ENCODE measurements at regions not wholly inside any gene's neighbourhood (a gene's known extent, or its start where the extent isn't known, plus 50 kb on each side); places are given as distances from the start of the nearest gene placed in this dataset.
A peak's percentile ranks its signal among the peaks of the same experiment; 100 is the strongest.
"Not testable (repeated sequence)": the region's sequence is repeated elsewhere in the genome, so short reads cannot be mapped to it uniquely, and the experiment has no call there.

GRCh38 chr2:166643980-166644379 is 149.9 kb upstream of the SCN7A start:
- DNase-seq (ENCODE audit: low read depth, low spot score), result no peak

GRCh38 chr2:166641516-166641915 is 147.5 kb upstream of the SCN7A start:
- DNase-seq (ENCODE audit: low read depth, low spot score), result not testable (repeated sequence)

- no peak for DNase-seq (ENCODE audit: low read depth, low spot score)
Observed at GRCh38 chr2:166637051-166637450, 143.0 kb upstream of the SCN7A start.

GRCh38 chr2:166634706-166635105 is 140.7 kb upstream of the SCN7A start:
- DNase-seq (ENCODE audit: low read depth, low spot score), result no peak

- DNase-seq (ENCODE audit: low read depth, low spot score), result peak; percentile 98
Observed at GRCh38 chr2:166632616-166633015, 138.6 kb upstream of the SCN7A start.

- DNase-seq (ENCODE audit: low read depth, low spot score), result no peak
Observed at GRCh38 chr2:166628478-166629136, 134.6 kb upstream of the SCN7A start.

- DNase-seq (ENCODE audit: low read depth, low spot score), result no peak
Observed at GRCh38 chr2:166627893-166628292, 133.8 kb upstream of the SCN7A start.

GRCh38 chr2:166625670-166626069 is 131.6 kb upstream of the SCN7A start:
- no peak for DNase-seq (ENCODE audit: low read depth, low spot score)

GRCh38 chr2:166614503-166614902 is 120.5 kb upstream of the SCN7A start:
- DNase-seq (ENCODE audit: low read depth, low spot score), result no peak

- DNase-seq (ENCODE audit: low read depth, low spot score), result no peak
Observed at GRCh38 chr2:166614029-166614428, 120.0 kb upstream of the SCN7A start.

GRCh38 chr2:166613226-166613625 is 119.2 kb upstream of the SCN7A start:
- no peak for DNase-seq (ENCODE audit: low read depth, low spot score)

- no peak for DNase-seq (ENCODE audit: low read depth, low spot score)
Observed at GRCh38 chr2:166612214-166612613, 118.2 kb upstream of the SCN7A start.

- DNase-seq (ENCODE audit: low read depth, low spot score), result no peak
Observed at GRCh38 chr2:166610913-166611305, 116.9 kb upstream of the SCN7A start.

- DNase-seq (ENCODE audit: low read depth, low spot score), result peak; percentile 32
Observed at GRCh38 chr2:166610180-166610912, 116.3 kb upstream of the SCN7A start.

GRCh38 chr2:166609183-166609959 is 115.3 kb upstream of the SCN7A start:
- no peak for DNase-seq (ENCODE audit: low read depth, low spot score)

GRCh38 chr2:166607880-166608279 is 113.8 kb upstream of the SCN7A start:
- no peak for DNase-seq (ENCODE audit: low read depth, low spot score)

GRCh38 chr2:166593403-166593802 is 99.4 kb upstream of the SCN7A start:
- peak; percentile 58 for DNase-seq (ENCODE audit: low read depth, low spot score)

GRCh38 chr2:166592750-166593149 is 98.7 kb upstream of the SCN7A start:
- no peak for DNase-seq (ENCODE audit: low read depth, low spot score)

- no peak for DNase-seq (ENCODE audit: low read depth, low spot score)
Observed at GRCh38 chr2:166591226-166591625, 97.2 kb upstream of the SCN7A start.

GRCh38 chr2:166573391-166573790 is 79.3 kb upstream of the SCN7A start:
- peak; percentile 42 for DNase-seq (ENCODE audit: low read depth, low spot score)

GRCh38 chr2:166572937-166573336 is 78.9 kb upstream of the SCN7A start:
- DNase-seq (ENCODE audit: low read depth, low spot score), result no peak

GRCh38 chr2:166568409-166568808 is 74.4 kb upstream of the SCN7A start:
- no peak for DNase-seq (ENCODE audit: low read depth, low spot score)

- no peak for DNase-seq (ENCODE audit: low read depth, low spot score)
Observed at GRCh38 chr2:166565501-166565900, 71.5 kb upstream of the SCN7A start.

Measured in astrocyte of the hippocampus (primary cell).